Ishikawa (cell line): ENCODE measurements at regions not wholly inside any gene's neighbourhood (a gene's known extent, or its start where the extent isn't known, plus 50 kb on each side); places are given as distances from the start of the nearest gene placed in this dataset.

Experiments
- CEBPB ChIP-seq: IDR thresholded peaks from 2 replicates; pipeline ENCODE4 v1.6.1; 2012
- CREB1 ChIP-seq: IDR thresholded peaks from 2 replicates; pipeline ENCODE4 v1.6.1; 2012; ENCODE audit warnings: low read depth
- EGR1 ChIP-seq: IDR thresholded peaks from 2 replicates; pipeline ENCODE4 v1.6.1; 2012
- EP300 ChIP-seq: IDR thresholded peaks from 2 replicates; pipeline ENCODE4 v1.6.1; 2012; ENCODE audit warnings: borderline replicate concordance
- FOXM1 ChIP-seq: IDR thresholded peaks from 2 replicates; pipeline ENCODE4 v1.6.1; 2012; ENCODE audit warnings: low read depth, borderline replicate concordance
- TAF1 ChIP-seq: IDR thresholded peaks from 2 replicates; pipeline ENCODE4 v1.6.1; 2012; ENCODE audit warnings: low read depth, mild to moderate bottlenecking
- TCF12 ChIP-seq: IDR thresholded peaks from 2 replicates; pipeline ENCODE4 v1.6.1; 2012; ENCODE audit warnings: low read depth
- TEAD4 ChIP-seq: IDR thresholded peaks from 2 replicates; pipeline ENCODE4 v1.6.1; 2012
- YY1 ChIP-seq: IDR thresholded peaks from 2 replicates; pipeline ENCODE4 v1.6.1; 2012; ENCODE audit warnings: low read depth
- ZBTB7A ChIP-seq: IDR thresholded peaks from 2 replicates; pipeline ENCODE4 v1.6.1; 2012; ENCODE audit warnings: low read depth
- TF ChIP-seq, protein P1 (sequence below): IDR thresholded peaks from 2 replicates; pipeline ENCODE4 v1.6.1; 2012; ENCODE audit warnings: low read depth, mild to moderate bottlenecking
- TF ChIP-seq, protein P2 (sequence below): IDR thresholded peaks from 2 replicates; pipeline ENCODE4 v1.6.1; 2012
- TF ChIP-seq, protein P3 (sequence below): IDR thresholded peaks from 2 replicates; pipeline ENCODE4 v1.6.1; 2012

DNA sequence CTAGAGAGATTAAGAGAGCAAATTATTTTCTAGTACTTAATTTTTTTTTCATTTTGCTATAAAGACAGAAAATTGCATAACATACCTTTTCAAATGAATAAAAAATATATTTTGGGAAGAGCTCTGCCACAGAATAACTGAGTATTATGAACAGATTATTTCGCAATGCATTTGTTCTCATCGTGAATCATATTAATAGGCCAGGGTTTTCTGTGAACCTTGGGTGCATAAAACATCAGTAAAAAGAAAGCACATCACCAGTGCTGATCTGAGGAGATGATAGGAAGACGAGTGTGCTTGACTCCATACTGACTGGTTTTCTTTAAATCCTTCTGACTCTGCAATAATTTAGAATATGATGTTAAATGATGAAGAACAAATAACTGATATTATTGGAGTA lies 409.1 kb downstream of the CPS1 start:
- no peak for TF ChIP-seq EP300
- TF ChIP-seq CREB1 = no peak
- TF ChIP-seq, protein P1, sequence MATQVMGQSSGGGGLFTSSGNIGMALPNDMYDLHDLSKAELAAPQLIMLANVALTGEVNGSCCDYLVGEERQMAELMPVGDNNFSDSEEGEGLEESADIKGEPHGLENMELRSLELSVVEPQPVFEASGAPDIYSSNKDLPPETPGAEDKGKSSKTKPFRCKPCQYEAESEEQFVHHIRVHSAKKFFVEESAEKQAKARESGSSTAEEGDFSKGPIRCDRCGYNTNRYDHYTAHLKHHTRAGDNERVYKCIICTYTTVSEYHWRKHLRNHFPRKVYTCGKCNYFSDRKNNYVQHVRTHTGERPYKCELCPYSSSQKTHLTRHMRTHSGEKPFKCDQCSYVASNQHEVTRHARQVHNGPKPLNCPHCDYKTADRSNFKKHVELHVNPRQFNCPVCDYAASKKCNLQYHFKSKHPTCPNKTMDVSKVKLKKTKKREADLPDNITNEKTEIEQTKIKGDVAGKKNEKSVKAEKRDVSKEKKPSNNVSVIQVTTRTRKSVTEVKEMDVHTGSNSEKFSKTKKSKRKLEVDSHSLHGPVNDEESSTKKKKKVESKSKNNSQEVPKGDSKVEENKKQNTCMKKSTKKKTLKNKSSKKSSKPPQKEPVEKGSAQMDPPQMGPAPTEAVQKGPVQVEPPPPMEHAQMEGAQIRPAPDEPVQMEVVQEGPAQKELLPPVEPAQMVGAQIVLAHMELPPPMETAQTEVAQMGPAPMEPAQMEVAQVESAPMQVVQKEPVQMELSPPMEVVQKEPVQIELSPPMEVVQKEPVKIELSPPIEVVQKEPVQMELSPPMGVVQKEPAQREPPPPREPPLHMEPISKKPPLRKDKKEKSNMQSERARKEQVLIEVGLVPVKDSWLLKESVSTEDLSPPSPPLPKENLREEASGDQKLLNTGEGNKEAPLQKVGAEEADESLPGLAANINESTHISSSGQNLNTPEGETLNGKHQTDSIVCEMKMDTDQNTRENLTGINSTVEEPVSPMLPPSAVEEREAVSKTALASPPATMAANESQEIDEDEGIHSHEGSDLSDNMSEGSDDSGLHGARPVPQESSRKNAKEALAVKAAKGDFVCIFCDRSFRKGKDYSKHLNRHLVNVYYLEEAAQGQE = no peak
- TF ChIP-seq EGR1 = no peak
- TF ChIP-seq, protein P2, sequence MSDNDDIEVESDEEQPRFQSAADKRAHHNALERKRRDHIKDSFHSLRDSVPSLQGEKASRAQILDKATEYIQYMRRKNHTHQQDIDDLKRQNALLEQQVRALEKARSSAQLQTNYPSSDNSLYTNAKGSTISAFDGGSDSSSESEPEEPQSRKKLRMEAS = no peak
- TF ChIP-seq, protein P3, sequence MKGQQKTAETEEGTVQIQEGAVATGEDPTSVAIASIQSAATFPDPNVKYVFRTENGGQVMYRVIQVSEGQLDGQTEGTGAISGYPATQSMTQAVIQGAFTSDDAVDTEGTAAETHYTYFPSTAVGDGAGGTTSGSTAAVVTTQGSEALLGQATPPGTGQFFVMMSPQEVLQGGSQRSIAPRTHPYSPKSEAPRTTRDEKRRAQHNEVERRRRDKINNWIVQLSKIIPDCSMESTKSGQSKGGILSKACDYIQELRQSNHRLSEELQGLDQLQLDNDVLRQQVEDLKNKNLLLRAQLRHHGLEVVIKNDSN = no peak
- no peak for TF ChIP-seq CEBPB
- no peak for TF ChIP-seq ZBTB7A
- no peak for TF ChIP-seq TCF12
- TF ChIP-seq TEAD4 = no peak
- TF ChIP-seq YY1 = no peak
- no peak for TF ChIP-seq TAF1
- no peak for TF ChIP-seq FOXM1
